Stromal cell of bone marrow (primary cell): ENCODE measurements at regions not wholly inside any gene's neighbourhood (a gene's known extent, or its start where the extent isn't known, plus 50 kb on each side); places are given as distances from the start of the nearest gene placed in this dataset.
"Not testable (repeated sequence)": the region's sequence is repeated elsewhere in the genome, so short reads cannot be mapped to it uniquely, and the experiment has no call there.

Experiments used
- DNase-seq: peaks from one replicate; pipeline ENCODE4 v3.0.0-alpha.2; 2012; ENCODE audit warnings: low read depth

DNA sequence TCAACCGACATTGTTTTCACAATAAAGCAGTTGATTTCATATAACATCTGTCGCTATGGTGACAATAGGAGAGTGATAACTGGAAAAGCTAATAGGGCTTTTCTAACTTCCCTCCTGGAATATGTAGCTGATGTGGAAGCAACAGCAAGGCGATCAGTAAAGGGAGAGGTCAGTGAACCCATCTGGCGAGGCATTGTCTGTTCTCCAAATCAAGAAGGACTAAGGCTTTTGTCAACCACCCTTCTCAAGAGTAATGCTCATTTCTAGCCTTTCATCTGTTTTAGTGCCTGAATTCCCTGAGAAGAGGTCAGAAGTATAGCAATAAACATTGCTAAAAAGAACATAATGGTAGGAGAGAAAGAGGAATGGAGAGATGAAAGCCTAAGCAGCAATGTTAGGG is 201.3 kb downstream of the AKAP7 start:
- no peak for DNase-seq

DNA sequence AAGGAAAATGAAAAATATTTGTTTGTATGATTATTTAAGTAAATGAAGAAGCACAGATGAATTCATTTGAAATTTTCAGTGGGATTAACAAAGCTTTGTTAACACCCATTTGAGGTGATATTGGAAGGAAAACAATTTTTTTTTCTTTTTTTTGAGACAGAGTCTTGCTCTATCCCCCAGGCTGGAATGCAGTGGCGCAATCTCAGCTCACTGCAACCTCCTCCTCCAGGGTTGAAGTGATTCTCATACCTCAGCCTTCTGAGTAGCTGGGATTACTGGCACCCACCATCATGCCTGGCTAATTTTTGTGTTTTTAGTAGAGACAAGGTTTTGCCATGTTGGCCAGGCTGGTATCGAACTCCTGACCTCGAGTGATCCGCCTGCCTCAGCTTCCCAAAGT is 211.6 kb downstream of the AKAP7 start:
- DNase-seq: not testable (repeated sequence)

DNA sequence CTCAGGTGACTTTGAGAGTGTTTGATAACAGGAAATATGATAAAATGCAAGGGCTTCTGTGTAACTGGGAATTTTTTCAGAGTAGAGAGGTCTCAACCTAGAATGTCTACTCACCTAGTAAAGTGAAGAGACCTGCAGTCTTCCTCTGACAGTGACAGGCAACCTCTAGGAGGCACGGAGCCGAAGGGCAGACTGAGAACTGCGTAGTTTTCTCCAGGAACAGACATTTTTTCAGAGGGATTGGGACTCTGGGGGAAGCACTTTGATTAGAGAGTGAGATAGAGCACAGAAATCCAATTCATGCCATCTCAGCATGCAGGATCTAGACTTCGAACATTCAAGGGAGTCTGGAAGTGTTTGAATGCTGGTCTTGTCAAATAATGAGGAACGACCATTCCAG is 213.3 kb downstream of the AKAP7 start:
- DNase-seq: no peak

DNA sequence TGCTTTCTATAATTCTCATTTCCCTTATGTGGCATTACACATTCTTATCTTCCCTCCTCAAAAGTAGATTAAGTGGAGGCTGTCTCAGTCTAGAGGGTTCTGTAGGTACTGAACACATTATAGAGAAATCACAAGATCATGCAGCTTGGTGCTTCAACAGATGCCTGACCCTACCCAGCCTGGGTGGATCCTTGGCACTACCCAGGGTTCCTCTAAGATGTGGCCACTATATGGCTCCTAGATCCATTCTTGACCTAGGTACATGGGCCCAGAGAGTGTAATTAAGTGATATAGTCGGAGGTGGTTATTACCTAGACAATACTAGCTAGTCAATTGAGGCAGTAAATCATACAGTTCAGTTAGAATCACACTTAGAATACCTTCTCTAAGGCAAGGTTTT is 213.9 kb downstream of the AKAP7 start:
- no peak for DNase-seq

DNA sequence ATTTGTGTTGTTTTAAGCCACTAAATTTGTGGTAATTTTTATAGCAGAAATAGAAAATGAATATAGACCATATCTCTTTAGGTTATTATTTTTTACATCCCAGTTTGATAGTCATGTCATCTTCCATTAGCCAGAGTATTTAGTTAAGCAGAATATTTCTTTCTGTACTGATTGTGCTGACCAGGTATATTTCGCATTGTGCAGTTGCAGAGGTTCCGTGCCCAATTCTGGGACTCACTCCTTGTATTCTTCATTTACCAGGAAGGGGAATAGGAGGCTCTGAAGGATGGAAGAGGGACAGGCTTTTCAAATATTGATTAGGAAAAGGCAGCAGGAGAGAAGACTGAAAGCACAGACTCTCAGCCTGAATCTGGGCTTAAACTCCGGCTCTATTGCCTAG is 217.8 kb downstream of the AKAP7 start:
- DNase-seq: no peak

DNA sequence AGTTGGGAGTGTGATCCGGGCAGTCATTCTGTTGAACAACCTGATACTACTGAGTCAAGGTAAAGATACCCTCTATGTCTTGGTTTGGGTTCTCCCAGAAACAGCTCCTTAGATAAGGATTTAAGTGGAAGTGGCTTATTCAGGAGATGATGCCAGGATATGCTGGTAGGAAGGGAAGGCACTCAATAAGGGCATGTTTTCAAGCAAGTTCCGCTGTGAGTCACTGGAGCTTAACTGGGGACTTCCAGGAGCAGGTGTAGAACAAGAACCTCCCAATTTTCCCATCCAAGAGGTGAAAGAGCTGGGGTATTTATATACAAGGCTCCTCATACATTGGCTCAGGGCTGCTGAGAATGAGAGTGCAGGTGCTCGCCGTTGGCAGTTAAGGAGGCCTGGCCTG is 218.6 kb downstream of the AKAP7 start:
- no peak for DNase-seq

DNA sequence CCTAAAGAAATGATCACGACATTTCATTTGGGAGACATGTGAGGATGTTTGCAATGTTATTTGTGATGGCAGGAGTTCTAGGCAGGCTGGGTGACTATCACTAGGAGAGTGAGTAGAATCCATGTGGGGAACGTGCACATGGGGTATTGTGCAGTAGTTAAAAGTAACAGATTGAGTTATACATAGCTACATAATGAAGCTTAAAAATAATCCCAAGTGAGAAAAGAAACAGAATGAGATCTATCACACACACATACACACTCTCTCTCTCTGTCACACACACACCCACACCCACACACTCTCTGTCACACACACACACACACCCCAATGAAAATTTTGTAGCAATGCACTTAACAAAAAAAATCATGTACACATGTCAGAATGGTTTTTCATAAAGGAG is 218.7 kb upstream of the ARG1 start:
- no peak for DNase-seq

DNA sequence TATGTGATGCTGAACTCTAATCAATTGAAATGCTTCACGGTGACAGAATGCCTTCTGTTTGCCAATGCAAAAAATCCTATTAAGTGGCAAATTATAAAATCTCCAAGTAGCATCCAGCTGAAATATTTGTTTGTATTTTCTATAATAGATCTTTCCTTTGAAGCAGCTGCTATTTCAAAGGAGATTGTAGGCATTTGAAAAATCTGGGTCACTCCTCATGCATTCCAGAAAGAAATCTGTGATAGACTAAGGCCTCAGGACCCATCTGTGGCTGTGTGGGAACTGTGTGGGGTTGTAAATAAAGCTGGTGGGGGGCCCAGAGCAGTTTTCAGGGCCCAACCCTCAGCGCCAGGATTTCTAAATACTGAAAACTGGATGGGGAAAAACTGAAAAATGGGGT is 216.9 kb upstream of the ARG1 start:
- no peak for DNase-seq

DNA sequence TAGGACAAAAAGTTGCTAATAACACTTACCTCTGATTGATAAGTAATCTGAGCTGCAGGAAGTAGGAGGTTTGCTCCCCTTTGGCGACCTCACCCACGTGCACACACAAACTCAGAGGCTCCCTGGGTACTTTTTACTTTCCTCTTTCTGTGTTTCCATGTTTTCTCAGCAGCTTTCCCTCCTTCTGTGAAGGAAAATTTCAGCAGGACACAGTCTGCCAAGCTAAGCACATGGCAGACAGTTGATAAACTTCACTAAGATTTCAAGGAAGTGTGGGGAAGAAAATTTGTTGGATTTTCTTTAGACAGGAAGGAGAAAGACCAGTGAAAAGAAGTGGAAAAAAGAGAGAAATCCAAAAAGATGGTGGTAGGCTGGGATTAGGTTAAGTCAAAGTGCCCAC is 215.5 kb upstream of the ARG1 start:
- no peak for DNase-seq

DNA sequence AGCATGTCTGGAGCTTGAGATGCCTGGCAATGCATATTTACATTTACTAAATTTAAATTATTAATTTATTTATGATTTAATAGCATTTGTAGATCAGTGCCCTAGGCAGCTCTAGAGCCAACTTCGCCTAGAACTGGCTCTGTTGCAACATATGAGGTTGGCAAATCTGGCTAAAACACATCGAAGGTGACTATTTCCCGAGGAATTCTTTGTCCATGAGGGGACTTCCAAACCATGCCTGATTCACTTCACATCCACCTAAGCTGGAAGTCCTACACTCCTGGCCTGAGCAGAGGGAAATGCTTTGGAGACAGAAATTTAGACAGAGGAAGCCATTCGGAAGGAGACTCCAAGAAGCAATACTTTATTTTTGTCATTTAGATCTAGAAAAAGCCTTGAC is 211.0 kb upstream of the ARG1 start:
- DNase-seq: no peak

DNA sequence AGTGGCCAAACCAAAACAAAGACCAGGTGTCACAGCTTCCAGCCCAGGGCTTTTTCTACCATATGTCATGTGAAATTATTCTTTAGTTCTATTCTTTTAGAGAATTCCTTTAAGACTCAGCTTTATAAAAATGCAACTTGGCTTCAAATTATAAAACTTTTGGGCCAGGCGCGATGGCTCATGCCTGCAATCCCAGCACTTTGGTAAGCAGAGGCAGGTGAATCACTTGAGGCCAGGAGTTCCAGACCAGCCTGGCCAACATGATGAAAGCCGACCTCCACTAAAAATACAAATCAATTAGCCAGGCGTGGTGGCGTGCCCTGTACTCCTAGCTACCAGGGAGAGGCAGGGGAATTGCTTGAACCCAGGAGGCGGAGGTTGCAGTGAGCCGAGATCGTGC is 210.3 kb upstream of the ARG1 start:
- no peak for DNase-seq

DNA sequence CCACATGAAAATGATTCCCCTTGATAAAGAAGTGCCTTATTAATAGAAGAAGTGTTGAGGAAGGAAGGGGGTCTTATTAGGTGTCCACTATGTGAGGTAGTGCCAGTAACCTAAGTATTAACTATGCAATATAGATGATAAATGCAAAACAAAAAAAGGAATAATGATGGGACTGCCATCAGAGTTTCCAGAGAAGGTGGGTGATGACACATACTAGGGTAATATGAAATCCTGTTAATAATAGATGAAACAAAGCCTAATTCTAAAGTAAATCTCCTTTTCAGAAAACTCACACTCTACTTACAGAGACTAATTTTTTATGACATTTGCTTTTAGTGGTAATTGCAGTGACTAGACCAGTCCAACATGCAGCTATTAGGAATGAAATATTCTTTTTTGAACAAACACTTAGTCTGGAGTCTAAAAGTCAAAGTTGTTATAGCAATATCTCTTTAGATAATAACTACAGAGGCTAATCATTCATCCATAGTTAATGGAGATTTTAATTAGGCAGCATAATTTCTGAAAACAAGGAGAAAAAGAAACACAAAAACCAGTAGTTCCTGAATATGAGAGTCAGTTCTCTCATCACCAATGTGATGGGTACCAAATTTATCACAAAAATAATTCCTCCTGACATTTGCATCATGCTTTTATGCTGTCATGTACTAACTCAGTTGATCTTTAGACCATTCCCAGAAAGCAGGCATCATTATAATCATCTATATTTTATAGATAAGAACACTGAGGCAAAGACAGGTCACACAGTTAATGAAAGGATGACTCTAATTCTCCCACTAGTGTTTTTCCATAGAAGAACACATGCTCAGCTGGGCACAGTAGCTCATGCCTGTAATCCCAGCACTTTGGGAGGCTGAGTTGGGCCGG is 208.8 kb upstream of the ARG1 start:
- no peak for DNase-seq

DNA sequence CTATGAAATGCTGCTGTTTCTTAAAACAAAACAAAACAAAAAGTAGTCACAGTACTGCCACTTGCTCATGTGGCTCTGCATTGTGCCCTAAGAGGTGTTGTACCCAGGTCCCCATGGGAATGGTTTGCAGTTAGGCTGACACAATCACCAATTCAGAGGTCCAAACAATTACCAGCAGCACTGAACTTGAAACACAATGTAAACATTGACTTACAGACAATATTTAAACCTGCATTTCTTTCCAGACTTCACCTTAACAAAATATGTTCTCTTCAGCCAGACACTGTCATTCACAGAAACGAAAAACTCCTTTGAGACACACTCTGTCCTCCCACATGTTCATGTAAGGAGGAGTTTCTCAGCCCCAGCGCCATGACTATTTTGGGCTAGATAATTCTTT is 206.8 kb upstream of the ARG1 start:
- DNase-seq: no peak

DNA sequence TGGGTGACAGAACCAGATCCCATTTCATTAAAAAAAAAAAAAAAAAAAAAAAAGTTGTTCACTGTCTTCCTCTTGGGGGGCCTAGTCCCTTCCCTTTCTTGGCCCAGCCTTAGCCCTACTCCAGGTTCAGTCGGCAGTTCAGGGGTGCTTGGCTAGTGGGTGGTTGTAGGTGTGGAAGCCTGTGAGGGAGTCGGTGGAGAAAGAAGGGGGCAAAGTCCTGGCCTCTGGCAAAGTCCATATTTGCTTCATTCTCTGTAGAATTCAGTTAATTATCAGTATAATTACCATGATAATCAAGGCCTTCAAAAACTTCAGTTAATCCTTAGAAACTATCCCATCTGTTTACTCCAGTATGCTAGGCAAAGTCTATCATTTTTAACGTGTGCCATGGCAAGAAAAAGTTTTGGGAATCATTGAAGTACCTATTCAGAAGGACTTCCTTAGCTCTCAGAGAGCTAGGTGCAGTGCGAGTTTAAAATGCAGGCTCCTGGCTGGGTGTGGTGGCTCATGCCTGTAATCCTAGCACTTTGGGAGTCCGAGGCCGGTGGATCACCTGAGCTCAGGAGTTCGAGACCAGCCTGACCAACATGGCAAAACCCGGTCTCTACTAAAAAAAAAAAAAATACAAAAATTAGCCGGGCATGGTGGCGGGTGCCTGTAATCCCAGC is 205.7 kb upstream of the ARG1 start:
- DNase-seq: no peak

DNA sequence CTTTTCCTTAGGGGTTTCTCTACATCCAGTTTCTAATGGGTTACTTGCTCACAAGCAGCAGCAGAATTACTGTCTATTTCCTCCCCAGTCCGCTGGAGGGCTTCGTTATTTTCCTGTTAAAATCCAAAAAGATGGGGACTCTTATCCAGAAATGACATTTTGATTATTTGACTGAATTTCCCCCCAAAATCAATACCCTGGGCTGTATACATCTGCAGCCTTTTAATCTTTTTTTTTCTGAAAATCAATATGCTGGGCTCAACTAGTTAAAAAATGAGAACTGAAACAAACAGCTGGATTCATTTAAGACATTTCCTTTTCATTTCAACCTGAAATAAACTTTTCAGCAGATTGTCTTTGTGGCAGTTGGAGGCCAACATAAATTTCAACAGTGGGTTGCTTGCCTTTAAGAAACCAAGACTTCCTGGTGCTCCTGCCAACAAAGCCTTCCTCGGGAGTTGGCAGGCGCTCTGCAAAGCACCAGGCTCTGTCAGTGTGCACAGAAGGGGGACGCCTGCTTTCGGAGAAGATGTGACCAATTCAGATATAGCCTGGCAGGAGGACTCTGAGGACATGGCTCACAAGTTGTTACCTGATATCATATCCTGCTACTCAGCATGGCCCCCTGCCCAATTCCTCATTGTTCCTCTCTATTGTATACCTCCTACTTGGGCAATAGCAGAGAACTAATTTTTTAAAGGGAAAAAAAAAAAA is 204.7 kb upstream of the ARG1 start:
- DNase-seq: peak; percentile 67

DNA sequence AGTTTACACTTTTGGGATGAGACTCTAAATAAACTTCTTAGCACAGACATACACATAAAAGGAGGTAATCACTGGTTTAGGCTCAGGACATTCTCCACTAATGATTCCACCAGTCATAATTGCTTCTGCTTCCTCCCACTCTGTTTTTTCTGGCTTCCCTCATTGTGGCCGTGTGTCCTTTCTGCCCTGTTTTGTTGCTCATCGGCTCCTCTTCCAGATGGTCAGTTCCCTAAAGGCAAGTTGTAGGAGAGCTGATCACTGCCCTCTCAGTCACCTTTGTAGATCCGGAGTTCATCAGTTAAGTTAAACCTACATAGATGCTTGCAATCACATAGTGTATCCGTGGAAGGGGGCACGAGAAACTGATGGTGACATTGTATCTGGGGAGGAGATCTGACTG is 200.5 kb upstream of the ARG1 start:
- peak; percentile 69 for DNase-seq

DNA sequence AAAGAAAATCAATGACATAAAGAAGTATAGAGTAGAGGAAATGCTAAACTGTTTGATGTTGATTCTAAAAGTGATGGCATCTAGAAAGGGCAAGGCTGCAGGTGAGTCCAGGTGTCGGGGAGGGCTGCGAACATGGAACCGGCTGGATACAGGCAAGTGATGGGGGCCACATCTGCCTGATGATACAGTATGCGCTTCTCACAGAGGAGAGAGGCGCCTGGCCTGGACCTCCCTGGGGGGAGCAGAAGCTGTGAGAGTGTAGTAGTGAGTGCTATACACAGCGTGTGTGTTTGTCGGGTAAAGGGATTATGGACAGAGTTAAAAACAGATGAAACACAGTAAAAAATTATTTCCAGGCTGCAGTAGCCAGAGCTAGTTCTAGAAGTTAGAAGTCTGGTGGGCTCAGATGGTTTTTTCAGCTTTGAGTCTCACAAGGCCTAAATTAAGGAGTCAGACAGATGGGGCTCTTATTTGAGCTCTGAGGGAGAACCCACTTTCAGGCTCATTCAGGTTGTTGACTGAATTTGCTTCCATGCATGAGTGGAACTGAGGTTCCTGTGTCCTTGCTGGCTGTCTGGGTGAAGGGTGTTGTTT is 195.8 kb upstream of the ARG1 start:
- DNase-seq: no peak

DNA sequence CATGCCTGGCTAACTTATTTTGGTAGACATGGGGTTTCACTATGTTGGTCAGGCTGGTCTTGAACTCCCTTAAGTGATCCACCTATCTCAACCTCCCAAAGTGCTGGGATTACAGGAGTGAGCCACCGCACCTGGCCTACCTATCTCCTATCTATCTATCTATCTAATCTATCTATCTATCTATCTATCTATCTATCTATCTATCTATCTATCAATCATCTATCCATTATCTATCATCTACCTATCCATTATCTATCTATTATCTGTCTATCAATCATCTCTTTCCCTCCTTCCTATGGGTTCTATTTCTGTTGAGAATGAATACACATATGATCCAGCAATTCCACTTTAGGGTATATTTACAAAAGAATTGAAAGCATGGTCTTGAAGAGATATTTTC is 194.2 kb upstream of the ARG1 start:
- DNase-seq: no peak

DNA sequence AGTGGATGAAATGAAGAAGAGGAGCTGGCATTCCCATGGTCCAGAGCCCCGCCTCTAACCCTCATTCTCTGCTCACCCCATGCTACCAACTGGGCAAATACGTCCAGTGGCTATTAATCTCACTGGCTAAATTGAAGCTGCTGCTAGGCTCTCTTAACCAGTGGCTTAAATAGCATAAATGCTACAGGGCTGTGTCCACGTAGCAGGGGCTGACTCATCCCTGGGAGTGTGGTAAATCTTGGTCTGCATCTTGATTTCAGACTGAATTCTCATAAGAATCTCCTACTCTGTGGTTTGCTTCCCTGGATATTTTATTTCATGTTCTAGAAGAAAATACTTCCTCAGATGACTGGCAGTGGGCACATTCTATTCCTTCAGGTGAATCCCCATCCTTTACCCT is 193.1 kb upstream of the ARG1 start:
- DNase-seq: peak; percentile 86

DNA sequence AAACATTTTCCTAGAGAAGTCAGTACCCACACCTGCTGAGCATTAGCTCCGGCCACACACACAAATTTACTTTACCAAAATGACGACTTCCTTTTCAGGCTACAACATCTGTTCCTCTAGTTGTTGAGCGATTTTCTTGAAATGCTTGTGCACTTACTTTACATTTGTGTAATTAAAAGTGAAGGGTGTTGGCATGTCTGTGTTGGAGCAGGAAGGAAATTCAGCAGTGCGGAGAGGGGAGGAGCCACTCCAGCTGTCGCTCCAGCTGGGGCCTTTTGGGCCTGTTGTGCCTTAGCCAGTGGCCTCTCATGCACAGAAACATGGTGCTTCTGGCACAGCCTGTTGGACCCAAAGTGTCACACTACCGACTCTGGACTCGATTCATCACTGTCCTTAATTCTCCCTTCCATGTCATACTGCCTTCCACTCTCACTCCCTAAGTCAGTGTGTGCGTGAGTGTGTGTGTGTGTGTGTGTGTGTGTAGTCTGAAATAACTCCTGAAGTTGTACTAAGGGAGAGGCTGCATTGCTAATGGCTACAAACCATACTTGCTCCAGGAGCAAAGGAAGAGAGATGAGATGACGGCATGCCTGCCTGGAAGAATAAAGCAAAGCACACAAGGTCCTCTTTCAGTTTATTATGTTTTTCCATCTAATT is 191.8 kb upstream of the ARG1 start:
- DNase-seq: no peak

DNA sequence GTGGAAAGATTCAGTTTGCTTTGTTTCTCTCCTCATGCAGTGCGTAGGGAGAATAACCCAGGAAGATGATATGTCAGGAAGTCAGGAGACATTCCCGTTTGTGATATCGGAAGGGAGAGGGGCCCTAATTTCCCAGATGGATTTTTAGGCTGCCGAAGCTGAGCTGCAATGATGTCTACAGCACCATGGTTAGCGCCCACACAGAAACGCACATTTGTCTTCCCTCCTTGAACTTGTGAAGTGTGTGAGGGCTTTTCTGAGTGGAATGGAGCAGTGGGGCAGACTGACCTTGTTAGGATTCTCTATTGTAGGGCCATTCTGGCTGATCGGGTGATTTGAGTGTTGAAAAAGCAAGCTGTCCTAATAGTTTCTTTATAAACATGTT is 191.3 kb upstream of the ARG1 start:
- DNase-seq: no peak

DNA sequence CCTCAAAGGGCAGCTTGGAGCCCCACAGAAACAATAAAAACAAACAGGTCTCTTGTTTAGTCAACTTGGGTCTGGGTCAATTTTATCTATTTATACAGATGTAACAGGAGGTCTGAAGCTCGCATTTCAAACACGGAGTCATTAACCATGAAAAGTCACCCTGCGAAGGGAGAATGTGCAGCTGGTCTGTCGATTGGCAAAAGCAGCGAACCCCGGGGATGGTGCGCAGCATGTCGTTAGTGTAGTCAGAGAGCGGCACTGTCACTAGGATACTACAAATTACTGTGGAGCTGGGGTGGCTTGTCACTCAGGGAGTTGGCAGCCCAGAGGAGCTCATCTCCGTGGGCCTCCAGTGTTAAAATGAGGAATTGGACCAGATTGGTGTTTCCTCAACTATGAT is 190.4 kb upstream of the ARG1 start:
- no peak for DNase-seq
